H1 (cell line): ENCODE measurements at regions not wholly inside any gene's neighbourhood (a gene's known extent, or its start where the extent isn't known, plus 50 kb on each side); places are given as distances from the start of the nearest gene placed in this dataset.

Experiments
- CBX8 ChIP-seq: fragments of 300-800, 300-1000 bp; sonication (generic); IDR thresholded peaks from 2 replicates; pipeline ENCODE4 v1.7.1; 2016; ENCODE audit warnings: low read depth, low read length, borderline replicate concordance
- CTCF ChIP-seq, 3 experiments: IDR thresholded peaks; 1 replicate in 2 of 3; 2 replicates in 1 of 3; pipeline versions ENCODE4 v1.5.1 to v1.6.1; 2011; ENCODE audit warnings: low read length in 3 of 3, mild to moderate bottlenecking in 3 of 3, inconsistent platforms in 2 of 3, low read depth in 1 of 3, moderate library complexity in 1 of 3; ENCODE audit not compliant: insufficient read depth in 1 of 3; ENCODE audit errors: control extremely low read depth in 1 of 3
- EP300 ChIP-seq, 2 experiments: IDR thresholded peaks; 1 replicate in 1 of 2; 2 replicates in 1 of 2; pipeline ENCODE4 v1.6.1; 2011 to 2012; ENCODE audit warnings: low read depth in 2 of 2, low read length in 2 of 2, mild to moderate bottlenecking in 2 of 2, borderline replicate concordance in 1 of 2, inconsistent platforms in 1 of 2, moderate library complexity in 1 of 2
- EZH2 ChIP-seq: fragments of 200-600 bp; sonication (generic); IDR thresholded peaks from 2 replicates; pipeline ENCODE4 v1.7.1; 2012; ENCODE audit warnings: low read depth, mild to moderate bottlenecking, moderate library complexity, low read length, inconsistent platforms; ENCODE audit not compliant: severe bottlenecking
- MAX ChIP-seq: IDR thresholded peaks from 2 replicates; pipeline ENCODE4 v1.6.1; 2012; ENCODE audit warnings: inconsistent platforms
- PHF8 ChIP-seq: fragments of 200-600 bp; sonication (generic); conservative IDR thresholded peaks from 2 replicates; pipeline ENCODE4 v1.7.1; 2012; ENCODE audit warnings: low read depth, mild to moderate bottlenecking, inconsistent platforms, low read length, moderate library complexity
- POLR2AphosphoS5 ChIP-seq: IDR thresholded peaks from 2 replicates; pipeline ENCODE4 v1.6.1; 2011; ENCODE audit warnings: low read depth, low read length
- RAD21 ChIP-seq, 2 experiments: IDR thresholded peaks in 1 of 2; conservative IDR thresholded peaks in 1 of 2; 2 replicates each; pipeline ENCODE4 v1.6.1; 2011; ENCODE audit warnings: low read depth in 2 of 2, low read length in 2 of 2, improper control_type of control experiment in 1 of 2, inconsistent platforms in 1 of 2, mild to moderate bottlenecking in 1 of 2, moderate library complexity in 1 of 2
- RFX5 ChIP-seq: IDR thresholded peaks from 2 replicates; pipeline ENCODE4 v1.6.1; 2011; ENCODE audit warnings: low read depth, low read length, improper control_type of control experiment, borderline replicate concordance
- SIN3A ChIP-seq, 2 experiments: IDR thresholded peaks in 1 of 2; conservative IDR thresholded peaks in 1 of 2; 2 replicates each; pipeline ENCODE4 v1.6.1; 2011 to 2012; ENCODE audit warnings: low read length in 2 of 2, improper control_type of control experiment in 1 of 2, low read depth in 1 of 2, mild to moderate bottlenecking in 1 of 2
- TAF1 ChIP-seq: IDR thresholded peaks from 2 replicates; pipeline ENCODE4 v1.6.1; 2011; ENCODE audit warnings: mild to moderate bottlenecking, low read depth, low read length
- TCF12 ChIP-seq: IDR thresholded peaks from 2 replicates; pipeline ENCODE4 v1.6.1; 2011; ENCODE audit warnings: low read depth, mild to moderate bottlenecking, low read length
- YY1 ChIP-seq: IDR thresholded peaks from 2 replicates; pipeline ENCODE4 v1.6.1; 2011; ENCODE audit warnings: low read depth, mild to moderate bottlenecking, low read length

- TF ChIP-seq MAX (no peak), EP300 (IDR thresholded peaks at IDR 0.05; ENCODE audit: borderline replicate concordance in 1 of 2, low read depth in 2 of 2, low read length in 2 of 2) (no peak), PHF8 (no peak), EZH2 (no peak), POLR2AphosphoS5 (no peak), CBX8 (no peak), SIN3A (conservative IDR thresholded peaks at IDR 0.05 in 1 of 2, IDR thresholded peaks at IDR 0.05 in 1 of 2; ENCODE audit: low read depth in 1 of 2, low read length in 2 of 2) (no peak), CTCF (IDR thresholded peaks at IDR 0.05; ENCODE audit: control extremely low read depth in 1 of 3, insufficient read depth in 1 of 3, low read depth in 1 of 3, low read length in 3 of 3) (no peak), TCF12 (no peak), RFX5 (no peak), YY1 (no peak), TAF1 (no peak), RAD21 (IDR thresholded peaks at IDR 0.05 in 1 of 2, conservative IDR thresholded peaks at IDR 0.05 in 1 of 2; ENCODE audit: low read depth in 2 of 2, low read length in 2 of 2) (no peak)
Observed at GRCh38 chr5:72042097-72042496, 65.2 kb upstream of the MAP1B start.
